ENCODE measurements at regions not wholly inside any gene's neighbourhood (a gene's known extent, or its start where the extent isn't known, plus 50 kb on each side); places are given as distances from the start of the nearest gene placed in this dataset.

DNA sequence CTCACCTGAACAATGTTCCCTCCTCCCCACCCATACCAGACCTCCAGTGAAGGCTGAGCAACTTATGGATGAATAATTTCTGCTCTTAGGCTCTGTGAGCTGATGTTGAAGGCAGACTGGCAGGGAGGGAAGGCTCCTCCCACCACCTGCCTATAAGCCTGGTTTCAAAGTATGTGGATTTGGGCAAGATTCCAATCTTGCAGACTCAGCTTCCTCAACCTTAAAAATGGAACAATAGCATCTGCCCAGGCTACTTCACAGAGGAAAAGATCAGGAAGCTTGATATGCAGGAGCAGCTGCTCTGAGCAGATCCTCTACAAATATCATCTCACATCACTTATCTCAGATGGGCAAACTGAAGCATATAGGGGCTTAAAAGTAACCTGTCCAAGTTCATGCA is 112.2 kb downstream of the ZFP36L2 start:
- Histone ChIP-seq H3K9me3 (ENCODE audit: control insufficient read depth in 4 of 4, low read length in 3 of 4) (no peaks in the 10 kb centered on the region), H3K36me3 (ENCODE audit: control insufficient read depth in 4 of 4, insufficient read depth in 3 of 4, low read depth in 1 of 4, low read length in 3 of 4) (no peaks in the 10 kb centered on the region)
- TF ChIP-seq, protein P1, sequence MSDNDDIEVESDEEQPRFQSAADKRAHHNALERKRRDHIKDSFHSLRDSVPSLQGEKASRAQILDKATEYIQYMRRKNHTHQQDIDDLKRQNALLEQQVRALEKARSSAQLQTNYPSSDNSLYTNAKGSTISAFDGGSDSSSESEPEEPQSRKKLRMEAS (IDR thresholded peaks at IDR 0.05): no peak
- TF ChIP-seq ATF3 (IDR thresholded peaks at IDR 0.05): no peak
- no peak for TF ChIP-seq SP1 (IDR thresholded peaks at IDR 0.05)
- no peak for TF ChIP-seq HNF4G (IDR thresholded peaks at IDR 0.05)
- TF ChIP-seq RAD21 (IDR thresholded peaks at IDR 0.05): no peak
- no peak for TF ChIP-seq ZBTB33 (IDR thresholded peaks at IDR 0.05)
- TF ChIP-seq JUND (IDR thresholded peaks at IDR 0.05): no peak
- no peak for TF ChIP-seq GABPA (IDR thresholded peaks at IDR 0.05 in 1 of 2, conservative IDR thresholded peaks at IDR 0.05 in 1 of 2)
- no peak for TF ChIP-seq RXRA (IDR thresholded peaks at IDR 0.05)
- no peak for TF ChIP-seq YY1 (IDR thresholded peaks at IDR 0.05)
- TF ChIP-seq FOXA1 (IDR thresholded peaks at IDR 0.05): no peak
- no peak for TF ChIP-seq CTCF (IDR thresholded peaks at IDR 0.05; ENCODE audit: low read depth, low read length, missing input control)
- TF ChIP-seq, protein P2, sequence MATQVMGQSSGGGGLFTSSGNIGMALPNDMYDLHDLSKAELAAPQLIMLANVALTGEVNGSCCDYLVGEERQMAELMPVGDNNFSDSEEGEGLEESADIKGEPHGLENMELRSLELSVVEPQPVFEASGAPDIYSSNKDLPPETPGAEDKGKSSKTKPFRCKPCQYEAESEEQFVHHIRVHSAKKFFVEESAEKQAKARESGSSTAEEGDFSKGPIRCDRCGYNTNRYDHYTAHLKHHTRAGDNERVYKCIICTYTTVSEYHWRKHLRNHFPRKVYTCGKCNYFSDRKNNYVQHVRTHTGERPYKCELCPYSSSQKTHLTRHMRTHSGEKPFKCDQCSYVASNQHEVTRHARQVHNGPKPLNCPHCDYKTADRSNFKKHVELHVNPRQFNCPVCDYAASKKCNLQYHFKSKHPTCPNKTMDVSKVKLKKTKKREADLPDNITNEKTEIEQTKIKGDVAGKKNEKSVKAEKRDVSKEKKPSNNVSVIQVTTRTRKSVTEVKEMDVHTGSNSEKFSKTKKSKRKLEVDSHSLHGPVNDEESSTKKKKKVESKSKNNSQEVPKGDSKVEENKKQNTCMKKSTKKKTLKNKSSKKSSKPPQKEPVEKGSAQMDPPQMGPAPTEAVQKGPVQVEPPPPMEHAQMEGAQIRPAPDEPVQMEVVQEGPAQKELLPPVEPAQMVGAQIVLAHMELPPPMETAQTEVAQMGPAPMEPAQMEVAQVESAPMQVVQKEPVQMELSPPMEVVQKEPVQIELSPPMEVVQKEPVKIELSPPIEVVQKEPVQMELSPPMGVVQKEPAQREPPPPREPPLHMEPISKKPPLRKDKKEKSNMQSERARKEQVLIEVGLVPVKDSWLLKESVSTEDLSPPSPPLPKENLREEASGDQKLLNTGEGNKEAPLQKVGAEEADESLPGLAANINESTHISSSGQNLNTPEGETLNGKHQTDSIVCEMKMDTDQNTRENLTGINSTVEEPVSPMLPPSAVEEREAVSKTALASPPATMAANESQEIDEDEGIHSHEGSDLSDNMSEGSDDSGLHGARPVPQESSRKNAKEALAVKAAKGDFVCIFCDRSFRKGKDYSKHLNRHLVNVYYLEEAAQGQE (IDR thresholded peaks at IDR 0.05): no peak

GRCh38 chr2:43111788-43112554 is 114.4 kb downstream of the ZFP36L2 start:
- no peak overlapping the region for H3K4me3 ChIP-seq (ENCODE audit: low read depth in 1 of 3, low read length in 3 of 3)
- no peak for DNase-seq (ENCODE audit: low spot score)
- H3K27me3 ChIP-seq (ENCODE audit: control insufficient read depth in 4 of 4, insufficient read depth in 4 of 4, low read length in 3 of 4): no peaks in the 10 kb centered on the region
- no peak for TF ChIP-seq CTCF (IDR thresholded peaks at IDR 0.05; ENCODE audit: low read depth, low read length, missing input control)
- no peak for TF ChIP-seq SP1 (IDR thresholded peaks at IDR 0.05)
- TF ChIP-seq RXRA (IDR thresholded peaks at IDR 0.05): no peak
- no peak for TF ChIP-seq TAF1 (conservative IDR thresholded peaks at IDR 0.05)
- H3K4me1 ChIP-seq (ENCODE audit: control insufficient read depth in 4 of 4, insufficient read depth in 4 of 4, low read length in 3 of 4): peaks cover 0 to 4% (median 1%) of the 10 kb centered on the region in 4 donors
- H3K36me3 ChIP-seq (ENCODE audit: control insufficient read depth in 4 of 4, insufficient read depth in 3 of 4, low read depth in 1 of 4, low read length in 3 of 4): no peaks in the 10 kb centered on the region
- no peak overlapping the region for H3K27ac ChIP-seq (ENCODE audit: low read depth in 1 of 2, low read length in 2 of 2)
- 95% methylated on average over 7 of the region's 7 CpGs for WGBS
- no peaks in the 10 kb centered on the region for H3K9me3 ChIP-seq (ENCODE audit: control insufficient read depth in 4 of 4, low read length in 3 of 4)
- H3K9ac ChIP-seq (ENCODE audit: low read depth in 1 of 2, low read length in 2 of 2): no peak overlapping the region

More for the DNA sequence above, 112.2 kb downstream of the ZFP36L2 start:
- H3K9ac ChIP-seq (ENCODE audit: low read depth in 1 of 2, low read length in 2 of 2): no peak overlapping the region
- peaks cover 0 to 4% (median 0%) of the 10 kb centered on the region in 4 donors for H3K4me1 ChIP-seq (ENCODE audit: control insufficient read depth in 4 of 4, insufficient read depth in 4 of 4, low read length in 3 of 4)
- no peaks in the 10 kb centered on the region for H3K27me3 ChIP-seq (ENCODE audit: control insufficient read depth in 4 of 4, insufficient read depth in 4 of 4, low read length in 3 of 4)
- H3K4me3 ChIP-seq (ENCODE audit: low read depth in 1 of 3, low read length in 3 of 3): no peak overlapping the region
- no peak overlapping the region for H3K27ac ChIP-seq (ENCODE audit: low read depth in 1 of 2, low read length in 2 of 2)
- DNase-seq (ENCODE audit: low spot score): no peak

Data from liver (tissue), 8 donors.